GM23248 (cell line): ENCODE measurements at regions not wholly inside any gene's neighbourhood (a gene's known extent, or its start where the extent isn't known, plus 50 kb on each side); places are given as distances from the start of the nearest gene placed in this dataset.

ENCODE experiments used
- EZH2 ChIP-seq: fragments of 200-600 bp; sonication (generic); IDR thresholded peaks from 2 replicates; pipeline ENCODE4 v1.6.1; 2018; ENCODE audit warnings: antibody characterized with exemption, mild to moderate bottlenecking; ENCODE audit not compliant: insufficient read depth, poor library complexity, severe bottlenecking
- EZH2phosphoT487 ChIP-seq: fragments of 200-600 bp; sonication (generic); IDR thresholded peaks from 2 replicates; pipeline ENCODE4 v1.6.1; 2018; ENCODE audit warnings: antibody characterized with exemption, moderate library complexity, mild to moderate bottlenecking, low read depth; ENCODE audit not compliant: insufficient read depth

DNA sequence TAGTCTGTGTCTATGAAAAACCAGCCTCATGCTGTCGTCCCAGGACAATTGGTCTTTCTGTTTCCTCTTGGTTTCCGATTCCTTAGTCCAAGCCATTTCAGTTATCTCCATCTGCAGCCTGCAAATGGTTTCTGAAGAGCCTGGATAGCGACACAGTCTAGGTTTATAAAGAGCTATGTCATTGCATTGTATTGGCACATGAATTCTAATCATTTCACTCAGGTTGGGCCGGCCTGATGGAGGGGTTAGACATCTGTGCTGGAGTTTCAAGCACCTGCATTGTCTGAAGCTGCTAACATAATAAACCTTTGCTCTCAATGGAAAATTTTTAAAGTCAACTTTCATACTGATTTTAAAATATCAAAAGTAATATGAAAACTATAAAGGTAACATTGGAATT is 232.6 kb upstream of the MAP3K7 start:
- TF ChIP-seq EZH2: no peak
- TF ChIP-seq EZH2phosphoT487: no peak
